Breast epithelium (tissue), 4 donors: ENCODE measurements at regions not wholly inside any gene's neighbourhood (a gene's known extent, or its start where the extent isn't known, plus 50 kb on each side); places are given as distances from the start of the nearest gene placed in this dataset.
A peak's percentile ranks its signal among the peaks of the same experiment; 100 is the strongest.

Experiments
- DNase-seq, 2 donors: peaks; one replicate each; pipeline ENCODE4 v3.0.0-alpha.2; 2019; ENCODE audit warnings: low spot score in 2 of 2
- H3K27ac ChIP-seq, 2 donors: fragments of 200-600 bp; sonication (generic) in 1 of 2; one replicate each; pipeline ENCODE4 v1.5.1; 2016 to 2019; ENCODE audit warnings: mild to moderate bottlenecking in 1 of 2
- H3K27me3 ChIP-seq, 2 donors: fragments of 200-600 bp; sonication (generic) in 1 of 2; one replicate each; pipeline versions ENCODE4 v1.5.1 to v1.6.0; 2017 to 2019; ENCODE audit warnings: control low read depth in 1 of 2, mild to moderate bottlenecking in 1 of 2
- H3K36me3 ChIP-seq: fragments of 200-600 bp; one replicate; pipeline ENCODE4 v1.5.1; 2019
- H3K4me1 ChIP-seq, 2 donors: fragments of 200-600 bp; sonication (generic); one replicate each; pipeline ENCODE4 v1.5.1; 2016 to 2019; ENCODE audit warnings: control low read depth in 1 of 2
- H3K4me3 ChIP-seq, 3 donors: fragments of 200-600 bp; sonication (generic); 1 replicate in 2 of 3; 2 replicates in 1 of 3; pipeline ENCODE4 v1.5.1; 2016 to 2019; ENCODE audit warnings: mild to moderate bottlenecking in 3 of 3, moderate library complexity in 2 of 3
- H3K9me3 ChIP-seq, 2 donors: fragments of 200-600 bp; sonication (generic) in 1 of 2; one replicate each; pipeline ENCODE4 v1.5.1; 2016 to 2019; ENCODE audit warnings: control low read depth in 1 of 2
- POLR2A ChIP-seq: fragments of 450-650 bp; IDR thresholded peaks from one replicate; pipeline ENCODE4 v1.6.1; 2016; ENCODE audit warnings: antibody characterized with exemption, mild to moderate bottlenecking, moderate library complexity
- POLR2AphosphoS5 ChIP-seq, 3 donors: sonication (generic); formaldehyde crosslinking; IDR thresholded peaks; one replicate each; pipeline ENCODE4 v1.6.1; 2017; ENCODE audit warnings: antibody characterized with exemption in 3 of 3
- intact Hi-C: fragments of 100-400 bp; cut with DNase I; formaldehyde crosslinking; loops from one replicate; pipeline ENCODE4 v1.15.1; 2023; ENCODE audit warnings: low total_unique reads
- TF ChIP-seq, protein P1 (sequence below), 3 donors: fragments of 450-650 bp; IDR thresholded peaks; one replicate each; pipeline ENCODE4 v1.5.1; 2016 to 2017; ENCODE audit warnings: antibody characterized with exemption in 3 of 3, mild to moderate bottlenecking in 3 of 3, moderate library complexity in 3 of 3

DNA sequence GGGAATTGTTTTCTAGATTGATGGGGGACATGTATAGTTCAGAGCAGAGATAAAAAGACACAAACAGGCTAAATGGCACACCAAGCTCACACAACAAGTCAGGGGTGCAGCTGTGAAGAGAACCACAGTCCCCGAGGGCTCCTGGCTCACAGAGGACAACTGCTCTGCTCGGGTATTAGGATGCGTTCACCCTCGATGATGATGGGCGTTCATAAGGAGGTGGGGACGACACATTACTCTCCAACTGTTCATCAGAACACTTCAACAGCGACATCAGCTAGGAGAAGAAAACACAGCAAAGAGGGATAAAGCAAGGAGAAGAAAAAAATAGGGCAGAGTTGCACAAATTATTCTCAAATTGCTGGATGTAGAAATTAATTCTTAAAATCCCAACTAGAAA is 174.8 kb upstream of the RREB1 start:
- intact Hi-C loops: no loop called here
- H3K27ac ChIP-seq: no peak overlapping the region
- H3K4me1 ChIP-seq: no peaks in the 10 kb centered on the region
- no peak for DNase-seq
- H3K36me3 ChIP-seq: no peaks in the 10 kb centered on the region
- TF ChIP-seq POLR2AphosphoS5 (IDR thresholded peaks at IDR 0.05) (no peak), POLR2A (no peak)
- TF ChIP-seq, protein P1, sequence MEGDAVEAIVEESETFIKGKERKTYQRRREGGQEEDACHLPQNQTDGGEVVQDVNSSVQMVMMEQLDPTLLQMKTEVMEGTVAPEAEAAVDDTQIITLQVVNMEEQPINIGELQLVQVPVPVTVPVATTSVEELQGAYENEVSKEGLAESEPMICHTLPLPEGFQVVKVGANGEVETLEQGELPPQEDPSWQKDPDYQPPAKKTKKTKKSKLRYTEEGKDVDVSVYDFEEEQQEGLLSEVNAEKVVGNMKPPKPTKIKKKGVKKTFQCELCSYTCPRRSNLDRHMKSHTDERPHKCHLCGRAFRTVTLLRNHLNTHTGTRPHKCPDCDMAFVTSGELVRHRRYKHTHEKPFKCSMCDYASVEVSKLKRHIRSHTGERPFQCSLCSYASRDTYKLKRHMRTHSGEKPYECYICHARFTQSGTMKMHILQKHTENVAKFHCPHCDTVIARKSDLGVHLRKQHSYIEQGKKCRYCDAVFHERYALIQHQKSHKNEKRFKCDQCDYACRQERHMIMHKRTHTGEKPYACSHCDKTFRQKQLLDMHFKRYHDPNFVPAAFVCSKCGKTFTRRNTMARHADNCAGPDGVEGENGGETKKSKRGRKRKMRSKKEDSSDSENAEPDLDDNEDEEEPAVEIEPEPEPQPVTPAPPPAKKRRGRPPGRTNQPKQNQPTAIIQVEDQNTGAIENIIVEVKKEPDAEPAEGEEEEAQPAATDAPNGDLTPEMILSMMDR (IDR thresholded peaks at IDR 0.05): no peak
- H3K9me3 ChIP-seq: no peaks in the 10 kb centered on the region
- no peak overlapping the region for H3K4me3 ChIP-seq
- no peaks in the 10 kb centered on the region for H3K27me3 ChIP-seq

DNA sequence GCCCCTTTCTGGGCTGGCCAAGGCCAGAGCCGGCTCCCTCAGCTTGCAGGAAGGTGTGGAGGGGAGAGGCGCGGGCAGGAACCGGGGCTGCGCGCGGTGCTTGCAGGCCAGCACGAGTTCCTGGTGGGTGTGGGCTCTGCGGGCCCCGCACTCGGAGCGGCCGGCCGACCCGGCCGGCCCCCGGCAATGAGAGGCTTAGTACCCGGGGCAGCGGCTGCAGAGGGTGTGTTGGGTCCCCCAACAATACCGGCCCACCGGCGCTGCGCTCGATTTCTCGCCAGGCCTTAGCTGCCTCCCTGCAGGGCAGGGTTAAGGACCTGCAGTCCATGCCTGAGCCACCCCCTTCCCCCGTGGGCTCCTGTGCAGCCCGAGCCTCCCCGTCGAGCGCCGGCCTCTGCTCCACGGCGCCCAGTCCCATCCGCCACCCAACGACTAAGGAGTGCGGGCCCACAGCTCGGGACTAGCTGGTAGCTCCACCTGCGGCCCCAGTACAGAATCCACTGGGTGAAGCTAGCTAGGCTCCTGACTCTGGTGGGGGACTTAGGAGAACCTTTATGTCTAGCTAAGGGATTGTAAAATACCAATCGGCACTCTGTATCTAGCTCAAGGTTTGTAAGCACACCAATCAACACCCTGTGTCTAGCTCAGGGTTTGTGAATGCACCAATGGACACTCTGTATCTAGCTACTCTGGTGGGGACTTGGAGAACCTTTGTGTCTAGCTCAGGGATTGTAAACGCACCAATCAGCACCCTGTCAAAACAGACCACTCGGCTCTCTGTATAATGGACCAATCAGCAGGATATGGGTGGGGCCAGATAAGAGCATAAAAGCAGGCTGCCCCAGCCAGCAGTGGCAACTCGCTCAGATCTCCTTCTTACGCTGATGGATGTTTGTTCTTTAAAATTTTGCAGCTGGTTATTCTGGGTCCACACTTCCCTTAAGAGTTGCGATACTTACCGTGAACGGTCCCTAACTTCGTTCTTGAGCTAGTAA is 167.4 kb upstream of the RREB1 start:
- no peak overlapping the region for H3K4me3 ChIP-seq

DNA sequence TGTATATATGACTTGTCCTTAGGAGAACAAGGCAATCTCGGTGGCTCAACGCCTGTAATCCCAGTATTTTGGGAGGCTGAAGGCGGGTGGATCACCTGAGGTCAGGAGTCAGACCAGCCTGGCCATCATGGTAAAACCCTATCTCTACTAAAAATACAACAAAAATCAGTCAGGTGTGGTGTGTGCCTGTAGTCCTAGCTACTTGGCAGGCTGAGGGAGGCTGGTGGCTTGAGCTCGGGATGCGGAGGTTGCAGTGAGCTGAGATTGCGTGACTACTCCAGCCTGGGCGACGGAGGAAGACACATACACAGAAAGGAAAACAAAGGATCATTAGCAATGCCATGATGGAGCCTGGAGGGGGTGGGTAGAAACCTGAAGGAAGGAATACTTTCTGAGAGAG is 166.6 kb upstream of the RREB1 start:
- Histone ChIP-seq H3K9me3 (peaks cover 0 to 4% of the 10 kb centered on the region in 2 donors), H3K4me1 (no peaks in the 10 kb centered on the region), H3K36me3 (no peaks in the 10 kb centered on the region), H3K27ac (no peak overlapping the region), H3K27me3 (no peaks in the 10 kb centered on the region), H3K4me3 (no peak overlapping the region)
- no peak for DNase-seq
- intact Hi-C loops: no loop called here
- TF ChIP-seq, protein P1 (IDR thresholded peaks at IDR 0.05): no peak
- TF ChIP-seq POLR2AphosphoS5 (IDR thresholded peaks at IDR 0.05) (no peak), POLR2A (no peak)

More for the DNA sequence above, 167.4 kb upstream of the RREB1 start:
- DNase-seq: no peak
- intact Hi-C loops: no loop called here
- TF ChIP-seq POLR2A (no peak), POLR2AphosphoS5 (IDR thresholded peaks at IDR 0.05) (no peak)
- TF ChIP-seq, protein P1 (IDR thresholded peaks at IDR 0.05): no peak
- Histone ChIP-seq H3K9me3 (peaks cover 0 to 4% of the 10 kb centered on the region in 2 donors), H3K27me3 (no peaks in the 10 kb centered on the region), H3K36me3 (no peaks in the 10 kb centered on the region), H3K4me1 (no peaks in the 10 kb centered on the region), H3K27ac (no peak overlapping the region)

DNA sequence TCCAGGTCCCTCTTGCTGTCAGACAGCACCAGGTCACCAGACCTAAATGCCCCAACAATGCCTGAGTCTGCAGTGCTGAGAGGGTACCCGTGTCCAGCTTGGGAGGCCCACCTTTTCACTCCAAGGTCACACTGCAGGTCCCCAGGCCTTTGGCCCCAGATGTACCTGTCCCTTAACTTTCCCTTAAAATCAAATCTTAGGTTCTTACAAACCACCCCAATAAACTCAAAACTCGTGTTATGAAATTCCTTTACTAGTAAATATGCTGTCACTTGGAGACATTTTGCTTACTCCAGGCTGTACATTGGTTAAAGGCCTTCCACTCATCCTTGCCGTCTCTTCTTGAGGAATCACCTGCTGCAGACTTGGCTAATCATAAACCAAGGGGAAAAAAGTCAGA is 165.7 kb upstream of the RREB1 start:
- no peak for DNase-seq
- TF ChIP-seq POLR2AphosphoS5 (IDR thresholded peaks at IDR 0.05) (no peak), POLR2A (no peak)
- TF ChIP-seq, protein P1 (IDR thresholded peaks at IDR 0.05): no peak
- no peak overlapping the region for H3K4me3 ChIP-seq

DNA sequence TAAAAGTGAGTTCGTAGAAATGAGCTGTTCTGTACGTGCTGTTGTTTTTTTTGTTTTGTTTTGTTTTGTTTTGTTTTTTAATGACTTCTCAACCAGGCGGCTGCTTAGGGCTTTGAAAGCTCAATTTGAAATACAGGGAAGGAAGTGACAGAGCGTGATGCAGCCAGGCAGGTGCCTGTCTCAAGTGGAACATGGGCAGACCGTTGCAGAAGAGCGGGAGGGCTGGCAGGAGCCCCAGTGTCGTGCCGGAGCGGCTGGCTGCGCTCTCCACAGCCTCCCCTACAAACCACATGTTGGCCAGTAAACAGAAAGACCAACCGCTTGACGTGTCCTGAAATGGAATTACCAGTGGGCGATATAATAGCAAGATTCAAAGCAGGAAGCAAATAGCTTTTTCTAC is 164.9 kb upstream of the RREB1 start:
- Histone ChIP-seq H3K4me3 (peak overlapping the region in 2 of 3 donors; percentile 25 to 42), H3K4me1 (no peaks in the 10 kb centered on the region), H3K27ac (no peak overlapping the region), H3K36me3 (no peaks in the 10 kb centered on the region), H3K27me3 (no peaks in the 10 kb centered on the region), H3K9me3 (peaks cover 0 to 4% of the 10 kb centered on the region in 2 donors)
- peak in 1 of 2 donors; percentile 49 for DNase-seq
- intact Hi-C loops: no loop called here
- TF ChIP-seq, protein P1 (IDR thresholded peaks at IDR 0.05): no peak
- TF ChIP-seq POLR2AphosphoS5 (IDR thresholded peaks at IDR 0.05): no peak
- TF ChIP-seq POLR2A: no peak

More for the DNA sequence above, 165.7 kb upstream of the RREB1 start:
- intact Hi-C loops: no loop called here
- H3K9me3 ChIP-seq: peaks cover 0 to 4% of the 10 kb centered on the region in 2 donors
- no peaks in the 10 kb centered on the region for H3K4me1 ChIP-seq
- no peaks in the 10 kb centered on the region for H3K36me3 ChIP-seq
- no peaks in the 10 kb centered on the region for H3K27me3 ChIP-seq
- no peak overlapping the region for H3K27ac ChIP-seq
